ENCODE measurements at regions not wholly inside any gene's neighbourhood (a gene's known extent, or its start where the extent isn't known, plus 50 kb on each side); places are given as distances from the start of the nearest gene placed in this dataset.

DNA sequence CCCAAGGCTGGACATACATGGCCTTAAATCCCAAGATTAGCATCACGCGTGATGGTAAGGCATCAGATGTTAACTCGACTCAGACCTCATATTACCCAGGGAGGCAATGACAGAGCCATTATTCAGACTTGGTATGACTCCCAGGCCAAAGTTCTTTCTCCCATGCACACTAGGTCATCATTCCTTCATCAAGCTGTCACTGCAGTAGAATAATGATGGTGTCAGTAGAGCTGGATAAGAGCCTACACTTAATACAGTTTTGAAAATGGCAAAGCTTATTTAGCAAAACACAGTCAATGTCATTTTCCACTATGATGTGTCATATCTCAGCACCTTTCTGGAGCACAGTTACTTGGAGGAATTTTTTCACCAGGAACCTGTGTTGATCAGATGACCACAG, 663.3 kb downstream of the SUCLG1 start:
- no peak for TF ChIP-seq POLR2AphosphoS5 (IDR thresholded peaks at IDR 0.05)
- TF ChIP-seq, protein P1, sequence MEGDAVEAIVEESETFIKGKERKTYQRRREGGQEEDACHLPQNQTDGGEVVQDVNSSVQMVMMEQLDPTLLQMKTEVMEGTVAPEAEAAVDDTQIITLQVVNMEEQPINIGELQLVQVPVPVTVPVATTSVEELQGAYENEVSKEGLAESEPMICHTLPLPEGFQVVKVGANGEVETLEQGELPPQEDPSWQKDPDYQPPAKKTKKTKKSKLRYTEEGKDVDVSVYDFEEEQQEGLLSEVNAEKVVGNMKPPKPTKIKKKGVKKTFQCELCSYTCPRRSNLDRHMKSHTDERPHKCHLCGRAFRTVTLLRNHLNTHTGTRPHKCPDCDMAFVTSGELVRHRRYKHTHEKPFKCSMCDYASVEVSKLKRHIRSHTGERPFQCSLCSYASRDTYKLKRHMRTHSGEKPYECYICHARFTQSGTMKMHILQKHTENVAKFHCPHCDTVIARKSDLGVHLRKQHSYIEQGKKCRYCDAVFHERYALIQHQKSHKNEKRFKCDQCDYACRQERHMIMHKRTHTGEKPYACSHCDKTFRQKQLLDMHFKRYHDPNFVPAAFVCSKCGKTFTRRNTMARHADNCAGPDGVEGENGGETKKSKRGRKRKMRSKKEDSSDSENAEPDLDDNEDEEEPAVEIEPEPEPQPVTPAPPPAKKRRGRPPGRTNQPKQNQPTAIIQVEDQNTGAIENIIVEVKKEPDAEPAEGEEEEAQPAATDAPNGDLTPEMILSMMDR (IDR thresholded peaks at IDR 0.05) = no peak

Measured in breast epithelium (tissue), 3 donors.